ENCODE measurements at regions not wholly inside any gene's neighbourhood (a gene's known extent, or its start where the extent isn't known, plus 50 kb on each side); places are given as distances from the start of the nearest gene placed in this dataset.

GRCh38 chr12:124488520-124488919, 78.9 kb downstream of the NCOR2 start:
- Histone ChIP-seq H3K27me3 (ENCODE audit: insufficient read depth, low read length) (no peaks in the 10 kb centered on the region), H3K79me2 (ENCODE audit: insufficient read depth, low read length) (peaks cover 23% of the 10 kb centered on the region; the same call in 1 of the 2 replicates), H3K36me3 (ENCODE audit: control insufficient read depth in 1 of 2, insufficient read depth in 2 of 2, low read length in 2 of 2) (no peaks in the 10 kb centered on the region), H3K9me2 (ENCODE audit: insufficient read depth) (no peaks in the 10 kb centered on the region), H3K9ac (ENCODE audit: low read length) (no peak overlapping the region), H3K4me2 (ENCODE audit: low read length) (no peak overlapping the region), H4K20me1 (ENCODE audit: insufficient read depth) (no peaks in the 10 kb centered on the region), H3K9me3 (ENCODE audit: control insufficient read depth in 1 of 2, insufficient read depth in 1 of 2, low read depth in 1 of 2, low read length in 2 of 2) (no peaks in the 10 kb centered on the region), H3K27ac (ENCODE audit: low read depth, low read length) (no peak overlapping the region), H3K4me3 (replicated peaks in 1 of 2; ENCODE audit: low read depth in 1 of 2, low read length in 2 of 2) (no peak overlapping the region), H2AFZ (ENCODE audit: low read depth, low read length, poor library complexity, severe bottlenecking) (no peak overlapping the region), H3K4me1 (ENCODE audit: control insufficient read depth in 1 of 2, insufficient read depth in 2 of 2, low read length in 2 of 2) (no peaks in the 10 kb centered on the region)
- intact Hi-C loops (cut with micrococcal nuclease): no loop called here
- no TSS peak for BruUV-seq (replicated peaks)
- ChIA-PET CTCF (no interaction called here), RAD21 (ENCODE audit: low non-redundant PET in 1 of 2, low total read pairs in 2 of 2, uncharacterized antibody in 2 of 2, unreplicated experiment in 2 of 2) (no interaction called here), POLR2A (no interaction called here)
- no peak for DNase-seq (ENCODE audit: low read depth, low spot score)
- ATAC-seq: no peak
- TF ChIP-seq SP1 (IDR thresholded peaks at IDR 0.05; ENCODE audit: low read depth) (no peak), EZH2 (IDR thresholded peaks at IDR 0.05) (no peak), MAX (IDR thresholded peaks at IDR 0.05) (no peak)

GRCh38 chr12:124487834-124488165, 79.6 kb downstream of the NCOR2 start:
- no peaks in the 10 kb centered on the region for H3K4me1 ChIP-seq (ENCODE audit: control insufficient read depth in 1 of 2, insufficient read depth in 2 of 2, low read length in 2 of 2)
- H3K9ac ChIP-seq (ENCODE audit: low read length): no peak overlapping the region
- H2AFZ ChIP-seq (ENCODE audit: low read depth, low read length, poor library complexity, severe bottlenecking): no peak overlapping the region
- no peak overlapping the region for H3K27ac ChIP-seq (ENCODE audit: low read depth, low read length)
- no peak overlapping the region for H3K4me2 ChIP-seq (ENCODE audit: low read length)
- no TSS peak for BruUV-seq (replicated peaks)
- ATAC-seq: no peak
- intact Hi-C loops (cut with micrococcal nuclease): no loop called here
- no peak overlapping the region for H3K4me3 ChIP-seq (replicated peaks in 1 of 2; ENCODE audit: low read depth in 1 of 2, low read length in 2 of 2)
- H3K79me2 ChIP-seq (ENCODE audit: insufficient read depth, low read length): peaks cover 18% of the 10 kb centered on the region; the same call in 1 of the 2 replicates
- H3K27me3 ChIP-seq (ENCODE audit: insufficient read depth, low read length): no peaks in the 10 kb centered on the region
- CTCF ChIA-PET: no interaction called here
- DNase-seq (ENCODE audit: low read depth, low spot score): no peak
- no peaks in the 10 kb centered on the region for H3K9me2 ChIP-seq (ENCODE audit: insufficient read depth)
- POLR2A ChIA-PET: no interaction called here
- no peaks in the 10 kb centered on the region for H4K20me1 ChIP-seq (ENCODE audit: insufficient read depth)
- RAD21 ChIA-PET (ENCODE audit: low non-redundant PET in 1 of 2, low total read pairs in 2 of 2, uncharacterized antibody in 2 of 2, unreplicated experiment in 2 of 2): no interaction called here
- no peaks in the 10 kb centered on the region for H3K9me3 ChIP-seq (ENCODE audit: control insufficient read depth in 1 of 2, insufficient read depth in 1 of 2, low read depth in 1 of 2, low read length in 2 of 2)
- H3K36me3 ChIP-seq (ENCODE audit: control insufficient read depth in 1 of 2, insufficient read depth in 2 of 2, low read length in 2 of 2): no peaks in the 10 kb centered on the region
- no peak for TF ChIP-seq EZH2 (IDR thresholded peaks at IDR 0.05)
- no peak for TF ChIP-seq JUND (IDR thresholded peaks at IDR 0.05)
- TF ChIP-seq ZBTB33 (IDR thresholded peaks at IDR 0.05; ENCODE audit: extremely low read depth, insufficient replicate concordance, low read length): no peak
- TF ChIP-seq POLR2A (IDR thresholded peaks at IDR 0.05; ENCODE audit: borderline replicate concordance, extremely low read depth, insufficient read depth, insufficient read length): no peak
- TF ChIP-seq RAD21 (IDR thresholded peaks at IDR 0.05; ENCODE audit: low read depth): no peak
- TF ChIP-seq CTCF (IDR thresholded peaks at IDR 0.05 in 2 of 3, conservative IDR thresholded peaks at IDR 0.05 in 1 of 3; ENCODE audit: borderline replicate concordance in 1 of 3, insufficient read depth in 1 of 3, low read depth in 2 of 3, low read length in 2 of 3): no peak
- no peak for TF ChIP-seq ATF3 (IDR thresholded peaks at IDR 0.05)
- no peak for TF ChIP-seq ZFX (IDR thresholded peaks at IDR 0.05)
- TF ChIP-seq SP1 (IDR thresholded peaks at IDR 0.05; ENCODE audit: low read depth): no peak
- TF ChIP-seq ELF1 (IDR thresholded peaks at IDR 0.05; ENCODE audit: borderline replicate concordance, low read depth): no peak
- no peak for TF ChIP-seq POLR2AphosphoS5 (IDR thresholded peaks at IDR 0.05; ENCODE audit: low read depth, low read length)
- TF ChIP-seq REST (IDR thresholded peaks at IDR 0.05; ENCODE audit: low read depth): no peak
- no peak for TF ChIP-seq YY1 (IDR thresholded peaks at IDR 0.05; ENCODE audit: extremely low read depth, insufficient replicate concordance, low read depth, low read length)
